Ishikawa (cell line): ENCODE measurements at regions not wholly inside any gene's neighbourhood (a gene's known extent, or its start where the extent isn't known, plus 50 kb on each side); places are given as distances from the start of the nearest gene placed in this dataset.

Source experiments
- CEBPB ChIP-seq: IDR thresholded peaks from 2 replicates; pipeline ENCODE4 v1.6.1; 2012
- CREB1 ChIP-seq: IDR thresholded peaks from 2 replicates; pipeline ENCODE4 v1.6.1; 2012; ENCODE audit warnings: low read depth
- EGR1 ChIP-seq: IDR thresholded peaks from 2 replicates; pipeline ENCODE4 v1.6.1; 2012
- EP300 ChIP-seq: IDR thresholded peaks from 2 replicates; pipeline ENCODE4 v1.6.1; 2012; ENCODE audit warnings: borderline replicate concordance
- FOXM1 ChIP-seq: IDR thresholded peaks from 2 replicates; pipeline ENCODE4 v1.6.1; 2012; ENCODE audit warnings: low read depth, borderline replicate concordance
- MAX ChIP-seq: IDR thresholded peaks from 2 replicates; pipeline ENCODE4 v1.6.1; 2012
- NFIC ChIP-seq: IDR thresholded peaks from 2 replicates; pipeline ENCODE4 v1.6.1; 2012
- RAD21 ChIP-seq: IDR thresholded peaks from 2 replicates; pipeline ENCODE4 v1.6.1; 2012; ENCODE audit warnings: low read depth
- TAF1 ChIP-seq: IDR thresholded peaks from 2 replicates; pipeline ENCODE4 v1.6.1; 2012; ENCODE audit warnings: low read depth, mild to moderate bottlenecking
- TCF12 ChIP-seq: IDR thresholded peaks from 2 replicates; pipeline ENCODE4 v1.6.1; 2012; ENCODE audit warnings: low read depth
- TEAD4 ChIP-seq: IDR thresholded peaks from 2 replicates; pipeline ENCODE4 v1.6.1; 2012
- YY1 ChIP-seq: IDR thresholded peaks from 2 replicates; pipeline ENCODE4 v1.6.1; 2012; ENCODE audit warnings: low read depth
- ZBTB7A ChIP-seq: IDR thresholded peaks from 2 replicates; pipeline ENCODE4 v1.6.1; 2012; ENCODE audit warnings: low read depth
- TF ChIP-seq, protein P1 (sequence below): IDR thresholded peaks from 2 replicates; pipeline ENCODE4 v1.6.1; 2012
- TF ChIP-seq, protein P2 (sequence below): IDR thresholded peaks from 2 replicates; pipeline ENCODE4 v1.6.1; 2012; ENCODE audit warnings: low read depth, mild to moderate bottlenecking

DNA sequence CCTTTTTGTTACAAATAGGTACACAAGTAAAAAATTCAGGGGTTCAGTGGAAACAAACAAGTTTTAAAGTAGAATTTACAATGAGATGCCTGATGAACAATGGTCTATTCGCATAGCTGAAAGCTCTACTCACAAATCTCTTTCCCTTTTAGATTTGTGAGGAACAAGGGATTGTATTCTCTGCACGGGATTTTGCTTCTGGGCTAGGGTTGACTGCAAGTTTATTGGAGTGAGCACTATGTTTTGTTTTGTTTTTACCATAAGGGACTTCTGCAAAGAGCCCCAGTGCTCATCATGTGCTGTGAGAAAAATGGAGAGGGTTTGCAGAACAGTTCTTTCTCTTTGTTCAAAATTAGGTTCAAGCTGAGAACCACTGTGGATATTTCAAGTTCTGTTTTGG lies 160.5 kb downstream of the DLEU7 start:
- TF ChIP-seq TCF12, result no peak
- no peak for TF ChIP-seq EP300
- no peak for TF ChIP-seq TAF1
- TF ChIP-seq, protein P1, sequence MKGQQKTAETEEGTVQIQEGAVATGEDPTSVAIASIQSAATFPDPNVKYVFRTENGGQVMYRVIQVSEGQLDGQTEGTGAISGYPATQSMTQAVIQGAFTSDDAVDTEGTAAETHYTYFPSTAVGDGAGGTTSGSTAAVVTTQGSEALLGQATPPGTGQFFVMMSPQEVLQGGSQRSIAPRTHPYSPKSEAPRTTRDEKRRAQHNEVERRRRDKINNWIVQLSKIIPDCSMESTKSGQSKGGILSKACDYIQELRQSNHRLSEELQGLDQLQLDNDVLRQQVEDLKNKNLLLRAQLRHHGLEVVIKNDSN, result no peak
- no peak for TF ChIP-seq FOXM1
- no peak for TF ChIP-seq ZBTB7A
- no peak for TF ChIP-seq MAX
- TF ChIP-seq CEBPB, result no peak
- TF ChIP-seq YY1, result no peak
- TF ChIP-seq, protein P2, sequence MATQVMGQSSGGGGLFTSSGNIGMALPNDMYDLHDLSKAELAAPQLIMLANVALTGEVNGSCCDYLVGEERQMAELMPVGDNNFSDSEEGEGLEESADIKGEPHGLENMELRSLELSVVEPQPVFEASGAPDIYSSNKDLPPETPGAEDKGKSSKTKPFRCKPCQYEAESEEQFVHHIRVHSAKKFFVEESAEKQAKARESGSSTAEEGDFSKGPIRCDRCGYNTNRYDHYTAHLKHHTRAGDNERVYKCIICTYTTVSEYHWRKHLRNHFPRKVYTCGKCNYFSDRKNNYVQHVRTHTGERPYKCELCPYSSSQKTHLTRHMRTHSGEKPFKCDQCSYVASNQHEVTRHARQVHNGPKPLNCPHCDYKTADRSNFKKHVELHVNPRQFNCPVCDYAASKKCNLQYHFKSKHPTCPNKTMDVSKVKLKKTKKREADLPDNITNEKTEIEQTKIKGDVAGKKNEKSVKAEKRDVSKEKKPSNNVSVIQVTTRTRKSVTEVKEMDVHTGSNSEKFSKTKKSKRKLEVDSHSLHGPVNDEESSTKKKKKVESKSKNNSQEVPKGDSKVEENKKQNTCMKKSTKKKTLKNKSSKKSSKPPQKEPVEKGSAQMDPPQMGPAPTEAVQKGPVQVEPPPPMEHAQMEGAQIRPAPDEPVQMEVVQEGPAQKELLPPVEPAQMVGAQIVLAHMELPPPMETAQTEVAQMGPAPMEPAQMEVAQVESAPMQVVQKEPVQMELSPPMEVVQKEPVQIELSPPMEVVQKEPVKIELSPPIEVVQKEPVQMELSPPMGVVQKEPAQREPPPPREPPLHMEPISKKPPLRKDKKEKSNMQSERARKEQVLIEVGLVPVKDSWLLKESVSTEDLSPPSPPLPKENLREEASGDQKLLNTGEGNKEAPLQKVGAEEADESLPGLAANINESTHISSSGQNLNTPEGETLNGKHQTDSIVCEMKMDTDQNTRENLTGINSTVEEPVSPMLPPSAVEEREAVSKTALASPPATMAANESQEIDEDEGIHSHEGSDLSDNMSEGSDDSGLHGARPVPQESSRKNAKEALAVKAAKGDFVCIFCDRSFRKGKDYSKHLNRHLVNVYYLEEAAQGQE, result no peak
- TF ChIP-seq RAD21, result no peak
- TF ChIP-seq NFIC, result no peak
- TF ChIP-seq EGR1, result no peak
- TF ChIP-seq TEAD4, result no peak
- TF ChIP-seq CREB1, result no peak

- TF ChIP-seq, protein P1, result no peak
- TF ChIP-seq CEBPB, result no peak
- TF ChIP-seq ZBTB7A, result no peak
These were observed 159.1 kb downstream of the DLEU7 start for GRCh38 chr13:50684366-50684765.

GRCh38 chr13:50685491-50685890 lies 158.0 kb downstream of the DLEU7 start:
- no peak for TF ChIP-seq CEBPB
- peak; percentile 55 for TF ChIP-seq NFIC
- no peak for TF ChIP-seq ZBTB7A
- no peak for TF ChIP-seq TAF1

GRCh38 chr13:50685956-50686355 lies 157.5 kb downstream of the DLEU7 start:
- TF ChIP-seq CEBPB, result no peak
- TF ChIP-seq YY1, result no peak
- TF ChIP-seq, protein P1, result no peak
- TF ChIP-seq ZBTB7A, result no peak
- TF ChIP-seq FOXM1, result no peak
- no peak for TF ChIP-seq EP300
- TF ChIP-seq NFIC, result no peak
- TF ChIP-seq RAD21, result no peak
- TF ChIP-seq TAF1, result no peak
- TF ChIP-seq CREB1, result no peak
- no peak for TF ChIP-seq MAX
- TF ChIP-seq, protein P2, result no peak
- no peak for TF ChIP-seq EGR1
- no peak for TF ChIP-seq TCF12
- TF ChIP-seq TEAD4, result no peak

DNA sequence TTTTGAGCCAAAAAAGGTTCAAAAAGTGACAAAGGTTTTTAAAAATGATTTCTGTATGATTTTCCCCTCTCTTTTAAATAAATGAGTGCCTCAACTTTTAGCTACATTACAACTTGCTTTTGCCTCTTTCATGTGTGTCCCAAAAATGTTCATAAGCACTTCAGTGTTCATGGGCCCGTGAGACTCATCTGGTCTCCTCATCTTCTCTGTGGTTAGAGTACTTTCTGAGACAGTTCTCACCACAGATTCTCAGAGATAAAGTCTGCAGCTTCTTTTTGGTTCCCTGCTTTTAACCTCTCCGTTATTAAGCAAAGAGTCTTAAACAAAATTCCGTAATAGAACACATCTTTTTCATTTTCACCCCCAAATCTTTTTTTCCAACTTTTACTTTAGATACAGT lies 156.9 kb downstream of the DLEU7 start:
- TF ChIP-seq CEBPB (no peak), TAF1 (no peak), ZBTB7A (no peak), YY1 (no peak), FOXM1 (no peak), EP300 (no peak), CREB1 (no peak), MAX (no peak), TCF12 (no peak), NFIC (no peak), TEAD4 (no peak), EGR1 (no peak), RAD21 (no peak)
- TF ChIP-seq, protein P1, result no peak
- TF ChIP-seq, protein P2, result no peak
